Activated CD4-positive, alpha-beta T cell treated with anti-CD3 and anti-CD28 coated beads, Interleukin-2, amount 50 U/mL, for 1 hour (primary cell): ENCODE measurements at regions not wholly inside any gene's neighbourhood (a gene's known extent, or its start where the extent isn't known, plus 50 kb on each side); places are given as distances from the start of the nearest gene placed in this dataset.
"Not testable (repeated sequence)": the region's sequence is repeated elsewhere in the genome, so short reads cannot be mapped to it uniquely, and the experiment has no call there.

ENCODE experiments used
- DNase-seq: peaks from one replicate; pipeline ENCODE4 v3.0.0-alpha.2; 2020

DNA sequence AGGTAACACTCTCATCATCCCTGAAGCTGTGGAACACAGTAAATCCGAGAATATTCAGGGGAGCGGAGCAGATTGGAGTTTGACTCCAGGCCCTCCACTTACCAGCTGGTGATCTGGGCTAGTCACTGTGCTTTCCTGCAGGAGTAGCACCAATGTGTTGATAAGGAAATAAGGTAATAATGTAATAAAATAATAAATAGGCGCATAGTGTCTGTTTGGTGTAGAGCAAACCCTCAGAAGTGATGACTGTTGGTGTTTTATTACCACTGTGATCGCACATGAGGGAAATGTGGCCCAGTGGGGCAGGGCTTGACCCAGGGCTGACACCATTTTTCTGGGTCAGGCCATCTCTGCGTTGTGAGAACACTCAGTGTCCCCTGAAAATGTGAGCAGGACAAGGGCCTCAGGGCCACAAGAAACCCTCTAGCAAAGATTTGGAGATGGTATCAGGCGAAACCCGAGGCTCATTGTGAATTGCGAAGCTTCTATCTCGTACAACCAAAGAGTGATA lies 563.9 kb upstream of the B3GAT1 start:
- DNase-seq = no peak

DNA sequence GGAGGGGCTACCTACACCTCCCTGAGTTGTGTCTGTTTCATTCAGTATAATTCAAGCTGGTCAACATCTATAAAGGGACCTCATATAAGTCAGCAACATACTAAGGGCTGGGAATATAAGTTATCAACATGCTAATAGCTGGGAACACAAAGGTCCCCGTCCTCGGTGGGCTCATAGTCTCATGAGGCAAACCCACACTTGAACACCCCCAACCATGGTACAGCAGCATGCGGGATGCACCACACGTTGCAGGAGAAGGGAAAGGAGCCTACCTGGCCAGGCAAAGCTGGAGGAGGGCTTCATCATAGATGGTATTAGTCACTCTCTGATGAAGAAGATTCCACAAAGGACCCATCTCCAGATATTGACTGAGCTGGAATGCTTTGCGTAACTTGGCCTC lies 561.8 kb upstream of the B3GAT1 start:
- DNase-seq = no peak

GRCh38 chr11:134971381-134971780 lies 559.3 kb upstream of the B3GAT1 start:
- DNase-seq = no peak

DNA sequence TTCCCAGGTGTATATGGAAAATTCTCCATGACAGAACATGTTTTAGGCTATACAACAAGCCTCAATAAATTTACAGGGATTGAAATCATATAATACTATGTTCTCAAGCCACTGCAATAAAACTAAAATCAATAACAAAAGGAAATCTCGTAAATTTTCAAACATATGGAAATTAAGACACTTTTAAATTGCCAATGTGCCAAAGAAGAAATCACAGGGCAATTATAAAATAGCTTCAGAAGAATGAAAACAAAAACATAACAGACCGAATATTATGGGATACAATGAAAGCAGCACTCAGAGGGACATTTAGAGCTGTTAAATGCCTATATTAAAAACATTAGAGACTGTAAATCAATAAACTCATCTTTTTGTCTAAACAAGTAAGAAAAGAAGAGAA lies 555.7 kb upstream of the B3GAT1 start:
- DNase-seq = no peak

GRCh38 chr11:134961386-134961785 lies 549.3 kb upstream of the B3GAT1 start:
- not testable (repeated sequence) for DNase-seq

- DNase-seq = no peak
These were observed 546.8 kb upstream of the B3GAT1 start for GRCh38 chr11:134958870-134959269.

DNA sequence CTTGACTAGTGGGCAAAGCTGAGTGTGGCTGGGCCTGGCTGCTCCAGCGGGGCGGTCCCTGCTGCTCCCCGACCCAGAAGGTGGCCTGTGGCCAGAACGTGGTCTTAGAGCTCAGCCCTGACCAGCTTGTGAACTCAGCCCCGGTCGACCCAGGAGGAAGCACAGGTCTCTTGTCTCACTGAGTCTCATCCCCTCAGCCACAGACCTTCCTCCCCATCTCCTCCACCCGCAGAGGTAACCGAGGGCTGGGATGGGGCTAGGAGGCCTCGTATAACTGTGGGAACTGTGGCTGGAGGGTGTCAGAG lies 546.2 kb upstream of the B3GAT1 start:
- DNase-seq = no peak

GRCh38 chr11:134957540-134958335 lies 545.7 kb upstream of the B3GAT1 start:
- no peak for DNase-seq

GRCh38 chr11:134956450-134957210 lies 544.6 kb upstream of the B3GAT1 start:
- no peak for DNase-seq

- not testable (repeated sequence) for DNase-seq
These were observed 543.9 kb upstream of the B3GAT1 start for GRCh38 chr11:134955970-134956369.

DNA sequence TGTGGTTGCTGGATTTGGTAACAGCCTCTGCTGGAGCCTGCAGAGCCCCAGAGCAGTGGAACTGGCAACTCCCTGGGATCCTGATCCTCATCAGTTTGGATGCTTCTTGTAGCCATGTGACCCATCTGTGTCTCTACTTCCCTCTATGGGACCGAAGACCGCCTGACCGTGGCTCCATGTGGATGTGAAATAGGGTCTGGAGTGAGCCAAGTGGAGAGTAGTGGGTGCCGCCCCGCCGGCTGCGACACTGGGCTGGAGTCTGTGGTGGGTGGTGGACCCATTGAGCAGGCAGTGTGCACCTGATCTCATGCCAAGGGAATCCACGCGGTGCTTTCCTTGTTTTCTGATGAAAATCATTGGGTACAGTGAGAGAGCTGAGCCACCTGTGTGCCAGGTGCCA lies 543.2 kb upstream of the B3GAT1 start:
- no peak for DNase-seq

DNA sequence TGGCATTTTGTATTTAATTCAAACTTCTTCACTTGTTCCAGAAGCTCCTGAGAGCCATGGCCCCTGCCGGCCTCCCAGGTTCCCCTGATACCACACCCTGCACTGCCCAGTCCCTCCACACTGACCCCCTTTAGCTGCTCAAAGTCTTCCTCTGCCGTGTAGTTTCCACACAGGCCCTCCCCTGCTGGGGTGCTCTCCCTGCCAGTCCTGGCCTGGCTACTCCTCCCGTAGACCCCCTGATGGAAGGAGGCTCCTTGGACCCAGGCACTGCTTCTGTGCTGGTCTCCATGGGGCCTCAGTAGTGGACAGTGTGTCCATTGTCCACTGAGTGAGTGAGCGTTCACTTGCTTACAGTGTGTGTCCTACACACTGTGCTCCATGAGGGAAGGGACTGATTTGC lies 542.4 kb upstream of the B3GAT1 start:
- DNase-seq = not testable (repeated sequence)

DNA sequence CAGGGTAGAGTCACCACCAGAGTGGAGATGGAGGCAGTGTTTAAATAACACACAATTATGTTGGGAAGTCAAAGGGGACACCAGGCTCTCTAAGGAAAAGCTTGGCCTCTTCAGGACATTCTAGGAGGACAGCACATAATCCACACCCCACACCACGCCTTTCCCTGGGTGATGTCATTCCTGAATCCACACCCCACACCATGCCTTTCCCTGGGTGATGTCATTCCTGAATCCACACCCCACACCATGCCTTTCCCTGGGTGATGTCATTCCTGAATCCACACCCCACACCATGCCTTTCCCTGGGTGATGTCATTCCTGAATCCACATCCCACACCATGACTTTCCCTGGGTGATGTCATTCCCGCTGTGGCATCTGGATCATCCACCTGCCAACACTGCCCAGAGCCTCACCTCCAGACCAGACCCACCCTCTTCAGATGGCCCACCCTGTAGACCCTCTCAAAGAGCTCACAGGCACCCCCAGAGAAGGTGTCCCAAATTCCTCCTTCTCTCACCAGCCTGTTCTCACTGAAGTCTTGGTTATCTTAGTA lies 541.5 kb upstream of the B3GAT1 start:
- DNase-seq = not testable (repeated sequence)

DNA sequence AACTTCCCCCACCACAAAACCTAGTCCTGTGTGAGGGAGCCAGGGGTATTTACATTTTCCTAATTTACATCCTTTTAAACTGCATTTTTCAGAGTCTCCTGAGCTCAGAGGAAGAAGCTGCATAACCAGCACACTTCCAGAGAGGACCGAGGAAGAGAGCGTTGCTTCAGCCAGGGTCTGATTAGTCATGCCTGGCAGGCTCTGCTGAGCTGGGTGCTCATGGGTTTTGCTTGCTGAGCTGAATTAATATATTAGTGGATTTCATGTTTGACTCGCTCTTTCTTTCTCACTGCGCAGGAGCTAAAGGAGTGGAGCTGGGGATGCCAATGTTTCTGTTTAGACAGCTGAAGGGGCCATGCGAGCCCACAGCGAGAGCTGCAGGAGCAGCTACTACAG lies 539.3 kb upstream of the B3GAT1 start:
- DNase-seq = no peak

GRCh38 chr11:134950692-134951304 lies 538.8 kb upstream of the B3GAT1 start:
- DNase-seq = no peak

GRCh38 chr11:134949121-134950090 lies 537.4 kb upstream of the B3GAT1 start:
- no peak for DNase-seq

- DNase-seq = no peak
These were observed 535.5 kb upstream of the B3GAT1 start for GRCh38 chr11:134947556-134947955.

DNA sequence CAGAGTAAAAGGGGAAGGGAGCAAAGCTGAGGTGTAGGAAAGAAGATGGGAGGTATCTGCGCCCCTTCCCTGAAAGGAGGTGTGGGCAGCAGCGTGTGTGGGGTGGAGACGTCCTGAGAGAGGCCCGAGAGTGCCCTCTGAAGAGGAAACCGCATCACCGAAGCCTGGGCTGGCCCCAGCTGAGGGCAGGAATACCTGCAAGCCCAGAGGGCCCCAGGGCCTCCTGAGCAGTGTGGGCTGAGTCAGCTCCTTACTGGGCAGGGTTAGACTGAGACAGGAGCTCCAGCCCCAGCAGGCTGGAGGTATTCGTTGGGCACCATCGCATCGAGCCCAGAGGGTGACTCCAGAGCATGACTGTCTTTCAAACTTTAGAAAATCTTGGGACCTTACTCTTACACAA lies 534.0 kb upstream of the B3GAT1 start:
- no peak for DNase-seq

DNA sequence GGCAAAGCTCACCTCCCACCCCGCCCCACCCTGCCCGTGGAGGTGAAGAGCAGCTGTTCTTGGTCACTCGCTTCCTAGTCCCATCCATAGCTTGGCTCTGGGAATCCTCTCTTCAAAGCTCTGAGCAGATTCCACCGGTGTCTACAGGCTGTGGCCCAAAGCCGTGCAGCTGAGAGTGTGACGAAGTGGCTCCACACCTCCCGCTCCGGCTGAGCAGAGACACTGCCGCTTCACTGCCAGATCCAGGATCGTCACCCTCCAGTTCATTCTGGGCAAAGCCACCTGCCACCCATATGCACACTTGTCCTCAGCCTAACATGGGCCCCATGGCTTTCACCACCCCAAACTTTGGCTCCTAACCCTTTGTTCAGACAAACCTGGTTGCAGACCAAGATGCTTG lies 532.9 kb upstream of the B3GAT1 start:
- no peak for DNase-seq

GRCh38 chr11:134944131-134944530 lies 532.1 kb upstream of the B3GAT1 start:
- DNase-seq = no peak

DNA sequence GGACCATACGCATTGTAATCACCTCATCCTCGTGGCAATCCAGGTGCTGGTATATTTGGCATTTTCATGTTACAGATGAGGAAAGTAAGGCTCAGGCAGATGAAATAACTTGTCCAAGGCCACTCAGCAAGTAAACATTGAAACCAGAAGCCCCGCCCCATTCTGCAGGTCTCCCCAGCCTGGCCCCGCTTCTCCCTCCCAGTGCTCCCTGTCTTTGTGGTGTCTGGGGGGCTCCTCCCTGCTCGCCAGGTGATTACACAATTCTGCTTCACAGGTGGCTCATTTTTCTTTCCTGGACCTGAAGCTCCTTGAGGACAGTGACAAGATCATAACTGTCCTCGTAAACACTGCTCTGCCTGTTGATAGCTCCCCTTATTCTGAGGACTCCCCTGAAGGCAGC lies 531.5 kb upstream of the B3GAT1 start:
- DNase-seq = no peak

DNA sequence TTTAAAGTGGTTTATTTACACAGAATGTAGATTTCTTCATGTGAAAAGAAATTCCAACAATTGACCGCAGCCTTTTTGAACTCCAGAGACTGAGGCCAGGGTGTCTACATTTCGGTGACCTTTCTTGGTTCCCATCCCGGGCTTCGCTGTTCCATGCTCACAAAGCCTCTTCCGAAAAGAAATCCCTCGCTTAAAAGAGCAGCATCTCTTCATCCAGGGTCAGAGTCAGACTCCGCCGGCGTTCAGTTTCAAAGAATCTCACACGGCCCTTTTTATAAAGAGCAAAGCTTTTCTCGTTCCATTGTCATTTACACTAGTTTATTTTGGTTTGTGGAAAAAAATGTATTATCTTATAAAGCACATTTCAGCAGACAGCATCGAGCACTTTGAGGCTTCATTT lies 530.6 kb upstream of the B3GAT1 start:
- DNase-seq = no peak
